Ammon's horn (tissue), 1 donor: ENCODE measurements at regions not wholly inside any gene's neighbourhood (a gene's known extent, or its start where the extent isn't known, plus 50 kb on each side); places are given as distances from the start of the nearest gene placed in this dataset.
A peak's percentile ranks its signal among the peaks of the same experiment; 100 is the strongest.

Source experiments
- DNase-seq: peaks from one replicate; pipeline ENCODE4 v3.0.0-alpha.2; 2016; ENCODE audit warnings: low spot score

DNA sequence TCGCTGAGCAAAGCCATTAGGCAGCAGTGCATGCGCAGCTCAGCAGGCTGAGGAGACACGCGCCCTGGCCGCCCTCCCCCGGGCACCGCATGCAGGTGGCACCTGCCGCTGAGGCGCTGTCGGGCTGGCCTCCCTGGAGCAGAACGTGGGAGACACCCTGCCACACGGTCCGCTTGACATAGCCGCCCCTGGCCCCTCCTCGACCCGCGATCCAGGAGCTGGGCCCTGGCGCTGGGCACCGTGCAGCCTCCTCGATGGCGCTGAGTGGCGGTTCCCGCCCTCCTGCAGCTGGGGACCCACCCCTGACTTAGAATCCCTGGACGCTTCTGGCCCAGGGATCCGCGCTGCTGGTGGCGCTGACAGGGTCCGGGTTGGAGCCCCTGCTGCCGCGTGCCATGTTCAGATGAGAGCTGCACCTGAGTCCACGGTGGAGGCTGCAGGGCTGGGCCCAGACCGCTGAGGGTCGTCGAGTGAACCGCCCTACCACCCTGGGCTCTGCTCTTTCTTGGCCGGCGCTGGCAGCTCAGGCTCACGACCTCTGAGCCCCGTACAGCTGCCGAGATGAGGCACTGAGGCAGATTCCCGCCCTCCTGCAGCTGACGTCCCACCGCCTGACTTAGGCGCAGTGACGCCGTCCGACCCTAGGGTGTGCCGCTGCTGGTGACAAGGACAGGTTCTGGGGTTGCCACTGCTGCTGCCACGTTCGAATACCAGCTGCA is 116.8 kb downstream of the OR13A1 start:
- no peak for DNase-seq

GRCh38 chr10:45199205-45199740 is 116.1 kb downstream of the OR13A1 start:
- no peak for DNase-seq

- no peak for DNase-seq
These were observed 114.1 kb downstream of the OR13A1 start for GRCh38 chr10:45201271-45201670.

- DNase-seq: no peak
These were observed 113.2 kb downstream of the OR13A1 start for GRCh38 chr10:45202242-45202641.

DNA sequence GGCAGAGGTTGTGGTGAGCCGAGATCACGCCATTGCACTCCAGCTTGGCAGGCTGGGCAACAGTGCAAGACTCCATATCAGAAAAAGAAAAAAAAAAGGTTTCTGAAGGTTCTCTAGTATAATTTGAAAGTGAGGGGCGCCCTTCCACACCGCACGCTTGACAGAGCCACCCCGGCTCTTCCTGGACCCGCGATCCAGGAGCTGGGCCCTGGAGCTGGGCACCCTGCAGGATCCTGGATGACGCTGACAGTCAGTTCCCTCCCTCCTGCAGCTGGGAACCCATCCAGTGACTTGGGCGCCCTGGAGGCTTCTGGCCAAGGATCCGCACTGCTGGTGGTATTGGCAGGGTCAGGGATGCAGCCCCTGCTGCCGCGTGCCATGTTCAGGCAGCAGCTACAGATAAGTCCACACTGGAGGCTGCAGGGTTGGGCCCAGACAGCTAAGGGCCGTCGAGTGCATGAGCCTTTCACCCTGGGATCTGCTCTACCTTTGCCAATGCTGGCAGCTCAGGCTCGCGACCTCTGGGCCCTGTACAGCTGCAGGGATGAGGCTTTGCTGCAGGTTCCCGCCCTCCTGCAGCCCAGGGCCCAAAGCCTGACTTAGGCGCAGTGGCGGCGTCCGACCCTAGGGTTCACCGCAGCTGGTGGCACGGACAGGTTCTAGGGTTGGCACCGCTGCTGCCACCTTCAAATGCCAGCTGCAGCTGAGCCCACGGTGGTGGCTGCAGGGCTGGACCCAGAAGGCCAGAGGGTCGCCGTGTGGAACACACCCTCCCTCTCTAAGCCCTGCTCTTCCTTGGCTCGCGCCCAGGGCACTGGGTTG is 110.2 kb downstream of the OR13A1 start:
- no peak for DNase-seq

DNA sequence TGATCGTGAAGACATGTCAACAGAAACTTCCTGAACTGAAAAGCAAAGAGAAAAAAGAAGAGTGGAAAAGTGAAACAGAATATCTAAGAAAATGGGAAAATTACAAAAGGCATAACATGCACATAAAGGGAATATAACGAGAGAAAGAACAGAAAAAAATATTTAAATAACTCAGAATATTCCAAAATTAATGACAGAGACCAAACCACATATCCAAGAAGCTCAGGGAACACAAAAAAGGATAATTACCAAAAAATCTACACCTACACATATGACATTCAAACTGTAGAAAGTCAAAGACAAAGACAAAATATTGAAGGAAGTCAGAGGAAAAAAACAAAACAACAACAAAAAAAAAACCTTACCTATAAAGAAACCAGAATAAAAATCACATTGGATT is 105.5 kb downstream of the OR13A1 start:
- no peak for DNase-seq

GRCh38 chr10:45211576-45211975 is 103.8 kb downstream of the OR13A1 start:
- no peak for DNase-seq

DNA sequence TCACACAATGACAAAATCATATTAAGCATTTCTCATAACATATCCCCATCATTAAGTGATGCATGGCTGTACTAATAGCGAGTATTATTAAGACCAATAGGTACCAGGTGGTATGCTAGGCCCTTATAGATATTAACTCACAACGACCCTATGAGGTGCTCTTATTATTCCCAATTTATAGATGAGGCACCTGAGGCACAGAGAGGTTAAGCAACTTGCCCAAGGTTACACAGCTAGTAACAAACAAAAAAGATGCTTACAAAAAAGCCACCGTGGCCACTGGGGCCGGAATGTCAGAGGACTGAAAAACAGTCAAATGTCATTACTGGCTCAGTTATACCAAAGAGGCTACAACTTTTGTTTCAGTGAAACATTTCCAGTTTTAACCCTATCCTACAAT is 96.0 kb downstream of the OR13A1 start:
- DNase-seq: no peak

DNA sequence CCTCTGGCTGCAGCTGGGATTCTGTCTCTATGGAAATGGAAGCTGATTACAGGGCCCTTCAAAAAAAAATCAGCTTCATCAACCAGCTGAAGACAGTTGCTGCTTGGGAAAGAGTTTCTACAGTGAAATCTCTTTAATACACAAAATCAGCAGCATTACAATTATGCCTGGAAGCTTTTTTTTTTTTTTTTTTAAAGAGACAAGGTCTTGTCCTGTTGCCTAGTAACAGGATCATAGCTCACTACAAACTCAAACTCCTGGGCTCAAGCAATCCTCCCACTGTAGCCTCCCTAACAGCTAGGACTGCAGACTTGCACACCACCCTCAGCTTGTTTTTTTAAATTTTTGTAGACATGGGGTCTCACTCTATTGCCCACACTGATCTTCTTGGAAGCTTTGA is 94.5 kb downstream of the OR13A1 start:
- DNase-seq: no peak

- DNase-seq: no peak
These were observed 91.1 kb downstream of the OR13A1 start for GRCh38 chr10:45224219-45224841.

- no peak for DNase-seq
These were observed 88.4 kb downstream of the OR13A1 start for GRCh38 chr10:45227042-45227441.

GRCh38 chr10:45227456-45227855 is 88.0 kb downstream of the OR13A1 start:
- no peak for DNase-seq

DNA sequence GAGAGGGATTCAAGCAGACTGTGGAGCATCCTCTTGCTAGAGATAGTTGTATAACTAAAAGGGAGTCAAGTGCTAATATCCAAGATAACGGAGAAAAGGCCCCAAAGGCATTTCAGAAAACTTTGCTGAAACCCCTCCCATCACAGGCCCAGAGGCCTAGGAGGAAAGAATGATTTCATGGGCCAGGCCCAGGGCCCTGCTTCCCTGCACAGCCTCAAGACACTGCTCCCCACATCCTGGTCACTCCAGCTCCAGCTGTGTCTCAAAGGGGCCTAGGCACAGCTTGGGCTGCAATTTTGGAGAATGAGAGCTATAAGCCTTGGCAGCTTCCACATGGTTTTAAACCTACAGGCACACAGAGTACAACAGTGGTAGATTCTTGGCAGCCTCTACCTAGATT is 85.6 kb downstream of the OR13A1 start:
- no peak for DNase-seq

DNA sequence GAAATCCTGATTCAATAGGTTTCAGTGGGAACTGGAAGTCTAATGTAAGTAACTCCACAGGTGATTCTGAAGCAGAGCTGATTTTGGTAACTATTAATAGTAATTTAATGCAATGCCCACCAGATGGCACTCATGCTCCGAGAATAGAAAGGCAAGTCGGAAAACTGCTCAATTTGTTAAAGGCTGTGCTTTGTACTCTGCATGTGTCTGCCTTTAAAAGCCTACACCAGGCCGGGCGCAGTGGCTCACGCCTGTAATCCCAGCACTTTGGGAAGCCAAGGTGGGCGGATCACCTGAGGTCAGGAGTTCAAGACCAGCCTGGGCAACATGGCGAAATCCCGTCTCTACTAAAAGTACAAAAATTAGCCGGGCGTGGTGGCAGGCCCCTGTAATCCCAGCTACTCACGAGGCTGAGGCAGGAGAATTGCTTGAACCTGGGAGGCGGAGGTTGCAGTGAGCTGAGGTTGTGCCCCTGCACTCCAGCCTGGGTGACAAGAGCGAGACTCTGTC is 80.1 kb downstream of the OR13A1 start:
- DNase-seq: peak; percentile 91

- peak; percentile 15 for DNase-seq
These were observed 79.6 kb downstream of the OR13A1 start for GRCh38 chr10:45235798-45236220.

- DNase-seq: no peak
These were observed 76.5 kb downstream of the OR13A1 start for GRCh38 chr10:45238896-45239295.

DNA sequence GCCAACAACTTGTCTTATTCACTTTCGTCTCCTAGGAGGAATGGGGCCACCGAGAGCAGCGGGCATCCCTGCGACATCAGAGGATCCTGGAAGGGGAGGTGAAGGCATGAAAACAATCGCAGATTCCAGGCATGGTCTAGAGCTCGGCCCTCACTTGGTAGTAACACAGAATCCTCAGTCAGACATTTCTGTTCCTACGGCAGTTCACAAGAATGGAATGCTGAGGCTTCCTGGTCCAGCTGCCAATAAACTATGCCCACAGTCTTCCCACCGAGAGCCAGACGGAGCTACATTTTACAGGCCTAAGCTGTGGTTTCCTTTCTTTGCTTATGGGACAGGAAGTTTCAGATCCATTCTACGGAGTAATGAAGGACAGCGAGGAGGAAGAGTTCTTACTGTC is 75.8 kb downstream of the OR13A1 start:
- no peak for DNase-seq

- DNase-seq: no peak
These were observed 73.4 kb downstream of the OR13A1 start for GRCh38 chr10:45241865-45242520.

DNA sequence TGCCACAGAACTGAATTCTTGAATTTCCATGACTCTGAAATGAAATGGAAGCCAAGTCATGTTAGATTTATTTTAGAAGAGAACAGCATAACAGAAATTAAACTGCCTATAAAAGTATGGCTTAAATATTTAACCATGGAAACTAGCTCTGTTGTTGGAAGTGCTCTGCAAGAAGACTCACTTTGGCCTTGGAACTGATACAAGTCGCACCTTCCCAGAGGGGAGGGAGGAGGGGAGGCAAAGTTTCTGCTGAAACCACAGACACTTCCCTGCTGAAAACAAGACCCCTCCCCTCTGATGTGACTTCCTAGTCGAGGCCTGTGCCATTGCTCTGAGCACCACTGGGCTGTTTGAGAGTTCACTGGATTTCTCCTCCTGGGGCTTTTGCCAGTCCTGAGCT is 72.1 kb downstream of the OR13A1 start:
- DNase-seq: no peak

DNA sequence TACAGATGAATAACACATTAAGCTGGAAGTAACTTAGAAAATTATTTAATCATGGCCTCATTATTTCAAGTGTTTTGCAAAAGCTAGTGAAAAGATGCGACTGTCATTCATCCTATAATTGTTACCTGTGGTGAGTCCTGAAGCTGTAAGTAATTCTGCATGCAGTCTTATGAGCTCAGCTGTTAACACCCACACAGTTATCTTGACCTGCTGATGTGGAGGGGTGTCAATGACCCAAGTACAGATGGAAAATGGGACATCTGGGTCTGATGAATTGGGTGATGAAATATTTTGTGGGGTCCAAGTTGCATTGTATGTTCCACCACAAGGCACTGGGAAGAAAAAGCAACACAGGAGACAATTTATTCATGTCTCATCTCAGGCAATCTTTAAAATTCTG is 68.9 kb downstream of the OR13A1 start:
- no peak for DNase-seq

- DNase-seq: peak; percentile 55
These were observed 65.3 kb downstream of the OR13A1 start for GRCh38 chr10:45249978-45250693.
